GM19035 (cell line): ENCODE measurements at regions not wholly inside any gene's neighbourhood (a gene's known extent, or its start where the extent isn't known, plus 50 kb on each side); places are given as distances from the start of the nearest gene placed in this dataset.
"Not testable (repeated sequence)": the region's sequence is repeated elsewhere in the genome, so short reads cannot be mapped to it uniquely, and the experiment has no call there.

Experiments used
- ATAC-seq: cut with Tn5 transposase; IDR thresholded peaks from one replicate; pipeline ENCODE4 v1.9.1; 2021; ENCODE audit not compliant: unreplicated experiment

DNA sequence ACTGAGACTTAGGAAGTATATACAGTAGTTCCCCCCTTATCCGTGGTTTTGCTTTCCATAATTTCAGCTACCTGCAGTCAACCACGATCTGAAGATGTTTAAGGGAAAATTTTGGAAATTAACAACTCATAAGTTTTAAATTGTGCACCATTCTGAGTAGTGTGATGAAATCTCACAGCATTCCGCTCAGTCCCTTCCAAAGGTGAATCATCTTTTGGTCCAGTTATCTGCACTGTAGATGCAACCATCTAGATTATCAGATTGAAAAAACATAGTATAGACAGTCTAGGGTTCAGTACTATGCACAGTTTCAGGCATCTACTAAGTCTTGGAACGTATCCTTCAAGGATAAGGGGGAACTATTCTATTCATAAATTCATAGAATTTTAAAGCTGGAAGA lies 109.0 kb downstream of the ANXA3 start:
- ATAC-seq = no peak

GRCh38 chr4:78661086-78661690 lies 109.6 kb downstream of the ANXA3 start:
- no peak for ATAC-seq

DNA sequence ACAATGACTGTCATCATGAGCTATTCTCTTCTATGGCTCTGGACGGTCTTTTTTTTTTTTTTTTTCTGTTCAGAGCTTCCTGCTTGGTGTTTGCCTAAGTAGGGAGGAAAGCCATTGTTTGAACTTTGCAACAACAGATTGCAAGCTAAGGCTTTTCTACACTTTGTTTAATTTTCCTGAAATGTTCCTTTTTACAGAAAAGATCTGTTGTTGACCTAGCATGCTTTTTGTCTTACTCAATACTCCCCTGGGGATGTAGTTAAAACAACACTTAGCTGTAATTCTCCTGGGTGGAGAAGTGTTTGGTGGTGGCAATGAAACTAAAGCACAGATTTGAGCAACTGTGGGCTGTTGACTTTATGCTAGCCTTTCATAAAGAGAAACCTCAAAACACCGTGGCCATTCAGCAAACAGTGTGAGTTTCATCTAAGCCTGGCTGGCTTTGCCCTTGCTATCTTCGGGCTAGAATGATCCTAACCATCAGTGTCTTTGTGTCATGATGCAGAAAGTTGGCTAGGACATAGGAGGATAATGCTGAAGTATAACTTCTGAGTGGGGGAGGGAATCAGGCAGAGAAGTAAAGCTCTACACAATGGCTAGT lies 110.5 kb downstream of the ANXA3 start:
- ATAC-seq = peak; percentile 81

- no peak for ATAC-seq
Observed at GRCh38 chr4:78662658-78663057, 111.1 kb downstream of the ANXA3 start.

DNA sequence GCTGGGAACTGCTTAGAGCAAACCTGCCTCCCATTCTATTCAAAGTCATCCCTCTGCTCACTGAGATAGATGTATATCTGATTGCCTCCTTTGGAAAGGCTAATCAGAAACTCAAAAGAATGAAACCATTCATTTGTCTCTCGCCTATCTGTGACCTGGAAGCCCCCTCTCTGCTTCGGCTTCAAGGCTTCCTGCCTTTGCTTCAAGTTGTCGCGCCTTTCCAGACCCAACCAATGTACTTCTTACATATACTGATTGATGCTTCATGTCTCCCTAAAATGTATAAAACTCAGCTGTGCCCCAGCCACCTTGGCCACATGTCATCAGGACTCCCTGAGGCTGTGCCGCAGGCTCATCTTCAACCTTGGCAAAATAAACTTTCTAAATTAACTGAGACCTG lies 111.9 kb upstream of the BMP2K start:
- not testable (repeated sequence) for ATAC-seq

DNA sequence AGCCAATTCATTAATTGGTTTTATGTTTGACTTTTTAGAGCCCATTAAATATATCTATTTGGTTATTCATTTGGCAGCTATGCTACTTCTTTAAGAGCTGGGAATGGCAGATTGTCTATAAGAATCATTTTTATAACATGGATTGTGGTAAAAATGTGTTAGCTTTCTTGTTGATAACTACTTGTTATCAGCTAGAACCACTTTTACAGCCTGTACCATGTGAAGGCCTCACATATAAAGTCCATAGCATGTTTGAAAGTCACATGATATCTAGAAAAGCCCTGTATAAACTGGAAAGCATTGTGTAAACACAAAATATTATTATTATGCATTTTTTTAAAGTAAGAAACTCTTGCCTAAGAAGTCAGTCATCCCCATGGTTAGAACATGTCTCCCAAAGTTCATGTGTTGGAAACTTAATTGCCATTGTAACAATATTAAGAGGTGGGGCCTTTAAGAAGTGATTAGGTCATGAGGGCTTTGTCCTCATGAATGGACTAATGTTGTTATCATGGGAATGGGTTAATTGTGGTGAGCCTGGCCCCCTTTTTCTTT lies 110.9 kb upstream of the BMP2K start:
- ATAC-seq = no peak

GRCh38 chr4:78666830-78667258 lies 109.3 kb upstream of the BMP2K start:
- ATAC-seq = no peak

- ATAC-seq = no peak
Observed at GRCh38 chr4:78667325-78667724, 108.8 kb upstream of the BMP2K start.

- peak; percentile 86 for ATAC-seq
Observed at GRCh38 chr4:78667764-78668163, 108.4 kb upstream of the BMP2K start.

GRCh38 chr4:78669453-78669852 lies 106.7 kb upstream of the BMP2K start:
- ATAC-seq = no peak

DNA sequence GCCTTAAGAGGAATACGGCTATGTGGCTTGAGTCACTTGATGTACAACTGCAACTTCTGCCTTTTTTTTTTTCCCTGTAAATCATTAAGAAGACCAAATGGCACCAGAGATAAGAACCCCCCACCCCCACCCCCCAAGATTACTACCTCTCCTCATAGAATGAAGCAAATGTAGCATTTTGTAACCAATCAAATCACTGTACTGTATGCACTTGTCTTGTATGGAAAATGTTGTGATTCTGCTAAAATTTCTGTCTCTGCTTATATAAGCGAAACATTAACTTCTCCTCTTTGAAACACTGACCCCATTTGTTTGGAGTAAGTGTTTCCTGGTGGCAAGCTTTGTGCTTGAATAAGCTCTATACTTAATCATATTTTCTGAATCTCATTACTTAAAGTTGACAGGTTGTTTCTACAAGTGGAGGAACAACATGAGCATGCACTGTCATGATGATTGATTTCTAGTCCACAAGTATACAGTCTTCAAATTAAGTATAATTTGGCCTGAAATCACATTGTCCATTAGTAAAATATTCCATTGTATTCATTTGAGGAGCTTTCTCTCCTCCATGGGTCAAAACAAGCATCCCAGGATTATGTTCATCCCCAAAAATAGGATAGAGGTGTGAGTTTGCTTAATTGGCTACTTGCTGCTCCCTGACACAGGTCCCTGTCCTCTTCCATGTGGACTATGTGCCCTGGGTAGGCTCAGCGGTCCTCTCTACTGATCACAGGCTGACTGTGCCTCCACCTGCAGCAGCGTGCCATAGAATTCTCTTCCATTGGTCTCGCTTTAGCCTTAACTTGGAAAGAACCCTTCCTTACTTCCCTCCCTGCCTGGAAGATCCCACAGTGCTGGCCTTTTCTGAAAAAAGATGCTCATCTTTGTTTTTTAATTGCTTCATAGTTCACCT lies 104.0 kb upstream of the BMP2K start:
- no peak for ATAC-seq

DNA sequence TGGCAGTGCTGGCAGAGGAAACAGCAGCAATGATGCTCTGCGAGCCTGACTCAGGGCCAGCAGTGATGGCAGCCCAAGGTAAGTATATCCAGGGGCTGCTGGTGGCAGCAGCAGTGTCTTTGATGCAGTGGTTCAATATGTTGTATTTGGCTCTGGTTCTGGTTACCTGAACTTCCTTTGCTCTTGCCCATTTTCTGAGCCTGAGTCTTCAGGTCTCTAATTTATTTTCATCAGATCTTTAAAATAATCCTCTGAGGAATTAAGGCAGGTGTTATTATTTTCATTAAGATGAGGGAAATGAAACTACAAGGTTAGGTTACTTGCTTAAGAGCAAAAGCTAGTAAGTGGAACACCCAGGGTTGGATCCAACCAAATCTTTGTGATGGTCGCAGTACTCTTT lies 102.8 kb upstream of the BMP2K start:
- ATAC-seq = no peak

DNA sequence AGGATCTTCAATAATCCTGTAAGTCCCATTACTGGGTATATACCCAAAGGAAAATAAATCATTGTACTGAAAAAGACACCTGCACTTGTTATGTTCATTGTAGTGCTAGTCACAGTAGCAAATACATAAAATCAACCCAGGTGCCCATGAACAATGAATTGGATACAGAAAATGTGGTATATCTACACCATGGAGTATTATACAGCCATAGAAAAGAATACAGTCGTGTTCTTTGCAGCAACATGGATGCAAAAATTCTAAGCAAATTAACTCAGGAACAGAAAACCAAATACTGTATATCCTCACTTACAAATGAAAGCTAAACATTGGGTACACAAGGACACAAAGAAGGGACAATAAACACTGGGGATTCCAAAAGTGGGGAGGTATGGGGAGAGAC lies 100.8 kb upstream of the BMP2K start:
- ATAC-seq = no peak

DNA sequence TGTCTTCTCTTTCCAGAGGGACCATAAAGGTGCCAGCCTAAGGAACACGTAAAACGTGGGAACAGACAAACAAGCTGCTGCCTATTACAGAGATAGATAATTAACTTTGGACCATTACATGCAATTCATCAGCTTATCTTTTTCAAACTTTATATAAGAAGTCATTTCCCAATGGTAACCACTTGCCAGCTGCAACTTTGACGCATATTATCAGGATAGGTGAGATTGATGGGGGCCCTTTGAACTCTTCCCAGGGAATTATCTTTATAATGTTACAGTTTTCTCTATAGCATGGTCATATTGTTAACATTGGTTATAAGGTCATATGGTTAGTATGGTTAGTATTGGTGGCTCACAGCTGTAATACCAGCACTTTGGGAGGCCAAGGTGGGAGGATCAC lies 94.1 kb upstream of the BMP2K start:
- ATAC-seq = no peak

DNA sequence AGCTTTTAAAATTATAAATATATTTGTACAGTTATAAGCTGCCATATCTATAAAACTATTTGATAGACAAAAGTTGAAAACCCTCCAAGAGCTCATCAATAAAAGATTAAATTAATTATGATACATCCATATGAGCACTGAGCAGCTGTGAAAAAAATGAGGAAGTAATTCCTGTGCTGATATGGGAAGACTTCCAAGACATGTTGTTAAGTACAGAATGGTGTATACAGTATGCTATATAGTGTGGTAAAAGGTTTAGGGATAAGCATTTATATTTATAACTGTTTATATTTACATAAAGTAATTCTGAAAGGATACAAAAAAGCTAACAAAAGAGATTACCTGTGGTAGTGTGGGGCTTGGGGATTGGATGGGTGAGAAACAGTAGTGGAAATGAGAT lies 92.8 kb upstream of the BMP2K start:
- no peak for ATAC-seq

- ATAC-seq = no peak
Observed at GRCh38 chr4:78684325-78685079, 91.6 kb upstream of the BMP2K start.

DNA sequence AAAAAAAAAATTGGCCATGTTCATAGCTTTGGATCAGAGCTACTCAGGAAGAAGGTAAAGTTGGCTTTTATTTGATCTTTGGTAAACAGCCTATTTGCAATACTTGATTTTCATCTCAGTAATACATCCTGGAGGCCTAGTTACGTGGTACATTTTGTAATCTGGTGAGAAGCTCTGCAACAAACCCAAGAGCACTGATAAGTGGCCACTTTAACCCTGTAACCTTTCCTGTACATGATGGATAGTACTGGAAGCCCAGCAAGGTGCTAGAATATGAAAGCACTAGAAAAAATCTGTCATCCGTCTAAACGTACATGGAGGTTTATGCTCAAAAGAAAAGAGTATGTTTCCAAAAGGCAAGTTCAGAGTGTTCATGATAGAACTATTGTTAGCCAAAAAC lies 88.3 kb upstream of the BMP2K start:
- no peak for ATAC-seq

DNA sequence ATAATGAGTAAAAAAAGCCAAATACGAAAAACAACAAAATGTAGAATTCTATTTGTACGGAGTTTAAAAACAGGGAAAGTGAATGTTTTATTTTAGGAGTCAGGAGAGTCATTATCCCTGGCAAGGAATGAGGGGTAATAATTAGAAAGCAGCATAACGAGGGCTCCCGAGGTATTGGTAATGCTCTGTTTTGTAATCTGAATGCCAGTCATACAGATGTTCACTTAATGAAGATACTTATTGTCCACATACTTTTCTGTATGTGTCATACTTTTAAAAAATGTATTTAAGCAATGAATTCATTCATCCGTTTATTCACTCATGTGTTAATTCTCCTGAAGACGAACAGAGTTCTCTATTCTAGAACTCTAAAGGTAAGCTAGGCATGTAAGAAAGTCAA lies 87.8 kb upstream of the BMP2K start:
- ATAC-seq = no peak

DNA sequence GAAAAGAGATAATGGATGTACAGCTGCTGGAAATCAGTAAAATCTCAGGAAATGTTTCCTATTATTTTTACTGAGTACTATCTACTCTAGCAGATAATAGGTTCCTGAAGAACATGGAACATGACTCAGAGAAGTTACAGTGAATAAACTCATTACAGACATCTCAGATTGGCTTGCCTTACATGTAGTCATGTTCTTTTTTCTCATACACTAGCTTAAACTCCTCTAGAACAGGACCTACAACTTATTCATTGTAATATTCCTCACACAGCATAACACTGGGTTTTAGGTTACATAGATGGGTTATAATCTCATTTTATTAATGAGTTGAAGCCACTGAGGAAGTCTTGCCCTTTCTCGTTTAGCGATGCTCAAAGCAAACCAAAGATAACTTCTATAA lies 86.9 kb upstream of the BMP2K start:
- no peak for ATAC-seq

DNA sequence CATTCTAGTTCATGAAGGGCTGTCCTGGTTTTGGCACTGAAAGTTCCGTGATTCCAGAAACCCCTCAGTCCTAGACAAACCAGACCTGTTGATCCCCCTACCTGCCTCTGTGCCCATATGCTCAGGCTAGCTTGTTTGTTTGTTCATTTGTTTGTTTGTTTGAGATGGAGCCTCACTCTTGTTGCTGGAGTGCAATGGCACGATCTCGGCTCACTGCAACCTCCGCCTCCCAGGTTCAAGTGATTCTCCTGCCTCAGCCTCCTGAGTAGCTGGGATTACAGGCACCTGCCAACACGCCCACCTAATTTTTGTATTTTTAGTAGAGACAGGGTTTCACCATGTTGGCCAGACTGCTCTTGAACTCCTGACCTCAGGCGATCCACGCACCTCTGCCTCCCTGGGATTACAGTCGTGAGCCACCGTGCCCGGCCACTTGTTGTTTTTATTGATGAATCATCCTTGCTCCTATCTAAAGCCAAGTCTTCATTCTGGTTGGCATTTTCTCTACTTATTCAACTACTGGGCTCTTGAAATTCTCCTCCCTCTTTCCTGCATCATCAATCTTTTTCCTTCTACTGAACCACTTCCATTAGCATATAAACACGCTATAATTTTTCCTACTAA lies 86.3 kb upstream of the BMP2K start:
- ATAC-seq = no peak

DNA sequence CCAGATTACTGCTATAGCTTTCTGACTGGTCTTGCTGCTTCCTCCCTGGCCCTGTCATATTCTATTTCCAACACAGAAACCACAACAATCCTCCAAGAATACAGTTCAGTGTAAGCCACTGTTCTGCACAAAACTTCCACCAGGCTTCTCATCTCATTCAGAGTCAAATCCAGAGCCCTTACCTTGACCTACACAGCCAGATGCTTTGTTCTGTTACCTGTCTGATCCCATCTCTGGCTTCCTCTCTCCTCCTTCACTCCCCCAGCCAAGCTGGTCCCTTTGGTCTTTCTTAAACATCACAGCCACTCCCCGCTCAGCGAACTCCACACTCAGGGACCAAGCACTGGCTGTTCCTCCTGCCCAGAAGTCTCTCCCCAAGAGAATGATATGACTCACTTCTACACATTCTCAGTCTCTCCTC lies 84.8 kb upstream of the BMP2K start:
- no peak for ATAC-seq
